ENCODE measurements at regions not wholly inside any gene's neighbourhood (a gene's known extent, or its start where the extent isn't known, plus 50 kb on each side); places are given as distances from the start of the nearest gene placed in this dataset.
"Not testable (repeated sequence)": the region's sequence is repeated elsewhere in the genome, so short reads cannot be mapped to it uniquely, and the experiment has no call there.

DNA sequence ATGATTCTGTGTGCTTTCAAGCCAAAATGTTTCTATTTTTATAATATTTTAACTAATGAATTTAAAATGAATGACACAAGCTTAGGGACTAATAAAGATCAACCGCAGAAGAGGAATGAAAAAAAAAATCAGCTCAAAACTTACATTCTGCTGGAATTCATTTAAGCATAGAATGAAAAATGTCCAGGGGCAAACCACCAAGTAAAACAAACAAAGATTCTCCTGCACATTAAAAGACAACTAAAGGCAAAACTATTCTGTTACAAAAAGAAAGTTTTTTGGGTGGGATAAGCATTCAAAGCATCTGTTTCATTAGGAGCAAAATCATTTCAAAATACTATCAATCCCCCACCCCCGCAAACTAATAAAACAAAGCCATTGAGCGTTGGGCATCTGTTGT, 99.3 kb upstream of the SOX11 start:
- DNase-seq: no peak

DNA sequence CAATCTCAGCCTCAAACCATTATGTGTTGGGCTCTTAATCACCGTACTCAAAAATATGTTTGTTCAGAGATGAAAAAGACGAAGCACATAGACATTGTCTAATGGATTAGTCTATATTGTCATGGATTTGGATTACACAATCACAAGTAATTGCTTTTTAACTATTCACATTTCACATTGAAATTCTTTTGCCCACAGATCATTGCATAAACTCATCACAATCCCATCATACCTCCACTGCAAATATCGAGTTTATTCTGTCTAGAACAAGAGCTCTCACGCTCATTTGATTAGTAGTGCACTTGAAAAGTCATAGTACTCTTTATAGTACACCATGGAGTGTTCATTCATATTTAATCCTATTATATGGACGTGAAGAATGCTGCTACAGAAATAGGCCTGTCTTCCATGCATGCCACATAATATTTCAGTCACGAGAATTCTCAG, 97.9 kb upstream of the SOX11 start:
- no peak for DNase-seq

DNA sequence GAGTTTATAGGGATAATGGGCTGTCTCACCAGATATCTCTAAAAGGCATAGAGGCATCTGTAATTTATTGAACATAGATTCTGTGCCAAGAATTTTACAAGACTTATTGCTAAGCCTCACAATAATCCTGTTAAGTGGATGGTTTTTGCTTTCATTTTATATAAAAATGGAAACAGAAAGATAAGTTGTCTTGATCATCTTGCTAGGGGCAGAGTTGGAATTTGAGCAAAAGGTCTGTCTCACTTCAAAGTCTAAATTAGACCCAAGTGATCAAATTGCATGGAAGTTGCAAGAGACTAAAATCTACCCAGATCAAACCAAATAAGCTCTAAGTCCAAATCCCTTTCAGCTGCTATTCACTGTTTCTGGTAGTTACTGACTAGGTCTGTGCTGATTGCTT, 95.3 kb upstream of the SOX11 start:
- DNase-seq: no peak

DNA sequence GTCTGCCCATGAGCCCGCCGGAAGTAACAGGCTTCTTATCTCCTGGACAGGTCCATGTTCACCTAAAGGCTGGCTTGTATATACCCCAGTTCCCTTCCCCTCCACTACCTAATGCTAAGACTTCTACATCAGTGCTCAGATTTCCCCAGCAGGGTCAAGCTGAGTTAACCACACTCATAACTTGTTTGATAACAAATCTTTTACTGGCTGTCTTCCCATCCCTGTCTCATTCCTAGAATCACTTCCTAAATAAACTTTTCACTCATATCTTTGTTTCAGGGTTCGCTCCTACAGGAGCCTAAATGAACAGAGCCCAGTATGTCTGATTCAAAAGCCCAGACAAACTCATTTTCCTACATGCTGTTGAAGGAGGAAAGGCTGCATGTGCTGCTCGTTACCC, 94.0 kb upstream of the SOX11 start:
- no peak for DNase-seq

DNA sequence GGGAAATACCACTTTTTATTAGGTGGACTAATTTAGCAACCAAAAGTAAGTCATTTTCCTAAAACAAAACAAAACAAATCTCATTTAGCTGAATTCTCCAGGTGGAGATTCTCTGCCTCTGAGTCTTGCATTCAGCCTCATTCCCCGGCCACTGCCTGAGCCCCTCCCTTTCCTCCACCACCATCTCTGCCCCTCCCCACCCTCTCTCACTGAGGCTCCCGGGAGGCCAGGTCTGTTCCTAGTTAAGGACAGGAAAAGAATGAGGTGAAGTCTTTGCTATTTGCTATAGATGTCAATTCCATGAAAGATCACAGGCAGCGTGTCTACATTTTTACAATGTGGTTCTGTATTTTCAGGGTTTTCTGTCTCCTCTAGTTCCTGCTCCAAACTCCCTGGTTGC, 83.0 kb upstream of the SOX11 start:
- DNase-seq: no peak

DNA sequence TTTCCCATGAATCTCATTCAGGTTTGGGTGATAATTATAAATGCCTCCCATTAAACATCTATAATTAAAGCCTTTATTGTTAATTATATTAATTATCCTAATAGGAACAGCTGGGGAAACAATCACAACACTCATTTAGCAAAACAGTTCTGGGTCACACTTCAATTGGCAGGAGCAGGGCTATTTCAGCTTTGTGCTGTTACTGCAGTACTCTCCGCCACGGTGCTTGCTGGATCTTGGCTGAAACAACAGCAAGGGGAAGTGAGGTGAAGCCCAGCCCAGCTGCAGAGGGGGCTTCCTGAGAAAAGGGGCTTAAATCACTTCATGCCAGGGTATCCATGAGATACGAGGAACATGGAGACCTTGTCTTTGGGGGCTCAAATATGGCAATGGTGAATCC, 79.5 kb upstream of the SOX11 start:
- no peak for DNase-seq

DNA sequence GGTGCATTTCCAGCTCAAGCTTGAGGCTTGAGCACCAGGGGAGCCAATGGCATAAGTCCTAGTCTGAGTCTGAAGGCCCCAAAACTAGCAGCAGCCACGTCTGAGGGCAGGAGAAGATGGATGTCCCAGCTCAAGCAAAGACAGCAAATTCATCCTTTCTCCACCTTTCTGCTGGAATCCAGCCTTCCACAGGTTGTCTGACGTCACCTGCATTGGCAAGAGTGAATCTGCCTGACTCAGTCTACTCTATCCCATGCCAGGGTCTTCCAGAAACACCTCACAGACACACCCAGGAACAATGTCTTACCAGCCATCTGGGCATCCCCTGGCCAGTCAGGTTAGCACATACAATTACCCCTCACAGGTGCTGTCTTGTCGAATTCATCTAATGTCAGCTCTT, 76.2 kb upstream of the SOX11 start:
- no peak for DNase-seq

DNA sequence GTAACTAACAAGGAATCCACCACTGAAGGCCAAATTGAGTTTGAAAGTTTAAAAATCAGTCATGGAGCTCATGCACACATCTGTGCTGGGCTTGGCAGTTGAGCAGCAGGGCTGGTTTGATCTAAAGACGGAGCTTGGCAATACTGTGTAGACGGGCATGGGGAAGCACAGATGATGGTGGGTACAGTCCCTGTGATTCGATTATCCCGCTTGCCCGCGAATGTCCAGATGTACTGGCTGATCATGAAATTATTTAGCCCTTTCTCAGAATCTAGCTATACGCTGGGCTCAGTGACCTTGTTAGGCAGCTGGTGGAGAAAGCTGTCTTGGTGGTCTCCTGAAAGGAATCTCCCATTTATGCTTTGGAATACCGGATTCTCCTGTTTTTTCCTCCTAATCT, 74.8 kb upstream of the SOX11 start:
- no peak for DNase-seq

DNA sequence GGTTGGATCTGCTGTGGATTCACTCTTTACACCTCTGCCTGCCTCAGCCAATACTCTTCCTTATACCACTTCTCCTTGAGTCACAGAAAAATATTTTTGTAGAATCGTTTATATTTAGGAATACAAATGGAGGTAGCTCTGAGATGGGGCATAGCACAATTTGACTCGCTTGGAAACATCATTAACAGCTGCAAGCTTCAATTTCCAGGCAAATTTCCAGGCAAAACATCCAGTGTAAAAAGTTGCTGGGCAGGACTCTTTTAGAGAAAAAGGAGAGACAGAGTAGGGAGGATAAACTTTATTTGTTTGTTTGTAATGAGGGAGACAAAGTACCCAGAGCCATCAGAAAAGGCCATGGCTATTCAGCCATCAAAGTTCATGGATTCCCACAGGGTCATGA, 74.4 kb upstream of the SOX11 start:
- no peak for DNase-seq

DNA sequence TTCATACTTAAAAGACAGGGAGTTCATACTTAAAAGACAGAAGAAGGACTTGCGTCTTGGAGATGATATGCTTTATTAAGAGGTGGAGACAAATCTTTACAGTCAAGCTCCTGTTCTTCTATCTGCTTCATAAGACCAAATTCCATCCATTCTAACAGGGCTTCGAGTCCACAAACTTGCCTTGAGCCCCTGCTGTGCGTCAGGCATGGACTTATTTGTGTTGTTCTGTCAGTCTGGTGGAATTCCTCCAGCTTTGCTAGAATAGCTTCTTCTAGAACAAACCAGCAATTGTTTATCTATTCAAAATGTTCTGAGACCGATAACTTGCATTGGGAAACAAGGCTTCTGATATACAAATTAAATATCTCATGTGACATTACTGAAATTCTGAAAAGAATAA, 73.9 kb upstream of the SOX11 start:
- DNase-seq: no peak

DNA sequence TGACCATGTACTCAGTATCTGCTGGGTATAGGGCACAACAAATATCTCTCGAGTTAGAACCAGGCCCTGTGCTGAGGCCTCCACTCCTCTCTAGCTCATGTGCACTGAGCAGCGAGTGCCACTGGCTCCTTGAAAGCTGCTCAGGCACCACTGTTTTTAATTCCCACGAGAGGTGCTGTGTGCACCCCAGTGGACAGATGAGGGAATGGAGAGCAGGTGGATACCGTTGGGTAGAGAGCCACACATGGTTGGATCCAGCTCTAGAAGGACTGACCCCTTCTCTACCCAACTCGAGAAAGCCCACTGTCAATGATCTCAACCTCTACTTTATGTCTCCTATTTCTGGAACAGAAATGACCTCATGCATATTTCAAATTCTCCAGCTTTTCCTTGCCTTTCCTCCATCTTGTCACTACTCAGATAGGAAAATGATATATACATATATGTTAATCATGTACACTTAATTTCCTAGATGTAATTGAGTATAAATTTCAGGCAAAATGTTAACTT, 66.6 kb upstream of the SOX11 start:
- not testable (repeated sequence) for DNase-seq

DNA sequence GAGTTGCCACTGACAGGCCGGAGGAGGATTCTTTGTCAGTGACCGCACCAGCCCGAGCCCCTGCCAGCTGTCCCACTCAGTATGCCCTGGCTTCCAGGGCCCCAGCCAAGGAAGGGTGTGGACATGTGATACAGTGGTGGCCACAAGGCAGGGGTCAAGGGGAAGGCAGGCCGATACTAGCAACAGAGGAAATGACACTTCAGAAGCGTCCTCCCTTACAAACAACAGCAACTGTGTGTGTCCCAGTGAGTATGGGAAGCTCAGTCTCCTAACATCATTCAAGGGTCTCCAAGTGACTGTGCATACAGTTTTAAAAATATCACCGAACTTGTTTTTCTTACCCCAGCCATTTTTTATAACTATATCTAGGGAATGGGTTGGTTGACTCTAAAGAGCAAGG, 63.7 kb upstream of the SOX11 start:
- not testable (repeated sequence) for DNase-seq

DNA sequence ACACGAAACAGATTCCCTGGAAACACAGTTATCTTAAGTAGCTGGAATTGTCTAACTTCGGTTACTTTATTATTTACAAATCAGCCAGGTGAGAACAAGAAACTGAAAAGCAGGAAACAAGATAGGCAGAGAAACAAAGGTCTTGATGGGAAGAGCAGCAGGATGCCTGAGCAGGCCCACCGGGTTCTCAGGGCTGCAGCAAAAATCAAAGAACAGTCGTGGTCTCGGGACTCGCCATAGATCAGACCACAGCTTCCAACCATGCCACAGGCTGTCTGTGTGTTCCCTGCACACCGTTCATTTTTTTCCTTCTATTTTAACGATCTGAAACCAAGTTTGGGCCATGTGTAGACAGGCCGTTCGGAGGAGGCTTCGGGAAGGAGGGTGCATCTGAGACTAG, 62.7 kb upstream of the SOX11 start:
- not testable (repeated sequence) for DNase-seq

DNA sequence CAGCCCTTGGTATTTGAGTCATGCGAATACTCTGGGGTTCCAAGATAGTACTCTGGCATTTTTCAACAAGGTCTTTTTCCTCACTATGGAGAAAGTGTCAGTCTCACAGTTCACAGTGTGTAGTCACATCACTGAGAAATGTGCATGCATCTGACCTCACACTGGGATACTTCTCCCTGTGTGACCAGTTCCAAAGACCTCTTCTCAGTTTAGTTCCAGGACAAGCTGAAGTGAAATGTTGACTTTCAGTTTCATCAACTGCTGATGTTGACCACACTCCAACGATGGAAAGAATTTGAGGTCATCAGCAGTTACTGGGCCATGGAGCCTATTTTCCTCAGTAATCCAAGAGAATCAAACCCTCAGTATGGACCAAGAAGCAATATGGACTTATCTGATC, 55.1 kb upstream of the SOX11 start:
- DNase-seq: not testable (repeated sequence)
